HL-60/S4 treated with retinoic acid at 250 ng/mL for 4 days and 3 days (cell line): ENCODE measurements at regions not wholly inside any gene's neighbourhood (a gene's known extent, or its start where the extent isn't known, plus 50 kb on each side); places are given as distances from the start of the nearest gene placed in this dataset.

Source experiments
- in situ Hi-C: fragments of 300-500 bp; cut with MboI; formaldehyde crosslinking; loops from 2 replicates; pipeline ENCODE4 v1.7.0; 2022; ENCODE audit warnings: low sequenced_read_pairs

DNA sequence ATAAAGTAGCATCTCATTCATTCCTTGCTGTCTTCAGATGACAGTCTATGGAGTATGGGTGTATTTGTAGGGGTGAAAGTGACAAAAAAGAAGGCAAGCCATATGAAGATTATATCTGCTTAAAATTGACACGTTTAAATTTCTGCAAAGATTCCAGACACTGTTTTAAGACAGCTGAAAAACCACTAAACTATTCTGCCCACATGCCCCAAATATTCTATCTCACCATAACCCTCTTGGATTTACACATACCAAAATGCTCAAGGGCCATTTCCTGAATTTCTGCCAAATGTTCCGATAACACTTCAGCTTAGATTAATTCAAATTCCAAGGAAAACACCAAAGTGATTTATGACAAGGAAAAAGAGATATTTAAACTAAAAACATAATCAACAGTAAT, 99.9 kb upstream of the IL6 start:
- in situ Hi-C loops, result no loop called here

DNA sequence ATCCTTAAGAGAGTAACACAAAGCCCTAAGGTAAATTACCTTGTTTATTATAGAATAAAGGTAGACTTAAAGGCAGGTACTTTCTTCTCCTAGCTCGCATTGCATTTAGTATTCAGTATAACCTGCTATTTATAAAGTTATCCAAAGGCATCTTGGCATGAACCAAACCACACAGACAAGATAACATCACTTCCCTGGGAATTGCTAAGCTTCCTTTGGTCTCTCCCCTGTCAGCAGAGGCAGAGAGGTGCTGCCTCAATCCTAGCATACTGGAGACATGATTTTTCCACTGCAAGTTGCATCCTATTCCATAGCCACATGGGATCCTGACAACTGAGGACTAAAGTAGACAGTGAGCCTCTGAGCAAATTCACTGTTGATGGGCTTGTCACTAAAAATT, 101.7 kb upstream of the IL6 start:
- in situ Hi-C loops, result no loop called here

DNA sequence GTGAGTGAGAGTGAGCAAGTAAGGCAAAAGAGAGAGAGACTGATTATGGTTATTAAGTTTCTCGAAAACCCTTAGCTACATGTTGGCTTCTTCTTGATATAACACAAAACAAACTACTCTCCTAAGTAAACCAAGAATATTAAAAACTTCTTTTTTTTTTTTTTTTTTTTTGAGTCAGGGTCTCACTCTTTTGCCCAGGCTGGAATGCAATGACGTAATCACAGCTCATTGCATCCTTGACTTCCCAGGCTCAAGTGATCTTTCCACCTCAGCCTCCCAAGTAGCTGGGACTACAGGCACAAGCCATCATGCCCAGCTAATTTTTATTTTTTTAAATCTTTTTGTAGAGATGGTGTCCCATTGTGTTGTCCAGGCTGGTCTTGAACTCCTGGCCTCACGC, 102.2 kb upstream of the IL6 start:
- in situ Hi-C loops, result no loop called here

DNA sequence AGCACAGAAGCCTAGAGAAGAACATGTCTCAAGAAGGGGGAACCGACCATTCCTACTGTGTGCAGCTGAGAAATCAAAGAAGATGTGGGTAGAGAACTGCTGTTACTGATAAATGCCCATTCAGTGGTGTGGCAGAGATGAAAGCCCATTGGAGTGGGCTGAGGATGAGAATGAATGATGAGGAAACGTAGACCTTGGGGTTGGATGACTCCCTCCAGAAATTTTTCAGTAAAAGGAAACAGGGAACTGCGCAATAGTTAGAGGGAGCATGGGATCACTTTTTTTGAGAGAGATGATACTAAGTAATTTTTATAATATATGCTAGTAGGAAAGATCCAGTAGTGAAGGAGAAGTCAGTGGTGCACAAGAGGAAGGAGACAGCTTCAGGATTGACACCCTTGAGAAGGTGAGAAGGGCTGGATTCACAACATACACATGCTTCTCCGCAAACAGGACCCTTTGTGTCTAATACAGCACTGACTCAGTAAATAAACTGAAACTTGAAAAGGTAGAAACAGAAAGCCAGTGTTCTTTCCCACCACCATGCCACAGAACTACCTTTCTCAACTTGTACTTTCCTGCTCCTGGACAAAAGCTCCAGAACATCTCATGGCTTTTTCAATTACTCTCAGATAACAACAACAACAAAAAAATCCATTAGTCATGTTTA, 104.7 kb upstream of the IL6 start:
- in situ Hi-C loops, result no loop called here

DNA sequence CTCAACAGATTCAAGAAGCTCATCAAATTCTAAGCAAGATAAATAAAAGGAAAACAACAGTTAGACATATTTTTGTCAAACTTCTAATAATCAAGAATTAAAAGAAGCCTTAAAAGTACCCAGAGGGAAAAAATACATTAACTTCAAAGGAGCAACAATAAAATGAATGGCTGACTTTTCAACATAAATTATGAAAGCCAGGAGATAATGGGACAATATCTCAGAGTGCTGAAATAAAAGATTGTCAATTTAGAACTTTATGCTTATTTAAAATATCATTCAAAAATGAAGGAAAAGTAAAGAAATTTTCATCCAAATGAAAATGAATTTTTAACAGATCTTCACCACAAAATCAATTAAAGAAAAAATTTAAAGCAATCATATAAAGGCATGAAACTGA, 108.5 kb upstream of the IL6 start:
- in situ Hi-C loops, result no loop called here

DNA sequence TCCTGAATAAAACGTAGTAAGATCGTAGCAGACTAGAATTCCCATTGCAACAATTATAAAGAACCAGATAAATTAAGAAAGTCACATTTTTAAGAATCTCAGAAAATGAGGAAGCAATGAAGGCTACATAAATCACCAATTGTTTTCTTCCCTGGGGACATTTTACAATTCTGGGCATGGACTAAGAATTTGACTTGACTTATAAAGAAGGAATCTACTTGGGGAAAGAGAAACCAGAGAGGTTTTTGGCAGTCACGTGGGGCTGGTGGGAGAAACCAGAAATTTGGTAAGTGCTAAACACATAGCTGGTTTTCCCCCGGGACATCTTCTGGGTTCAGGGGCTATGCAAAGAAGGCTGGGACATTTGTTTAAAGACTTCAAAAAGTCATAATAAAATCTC, 109.8 kb upstream of the IL6 start:
- in situ Hi-C loops, result no loop called here

DNA sequence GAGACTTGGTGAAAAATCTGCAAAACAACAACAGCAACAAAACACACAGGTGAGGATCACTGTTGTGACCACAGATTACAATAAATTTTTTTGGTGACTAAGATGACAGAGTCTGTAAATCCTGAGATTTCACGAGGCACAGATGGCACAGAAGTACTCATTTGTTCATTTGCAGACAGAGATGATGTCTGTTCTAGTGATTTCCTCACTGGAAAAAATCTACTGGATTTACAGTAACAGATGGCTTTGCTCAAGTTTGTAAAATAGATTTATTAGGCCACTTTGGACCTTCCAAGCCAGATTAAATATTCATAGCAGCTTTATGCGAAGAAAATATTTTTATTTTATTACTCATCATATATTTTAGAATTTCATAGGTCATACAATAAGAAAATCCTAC, 113.5 kb upstream of the IL6 start:
- in situ Hi-C loops, result no loop called here

DNA sequence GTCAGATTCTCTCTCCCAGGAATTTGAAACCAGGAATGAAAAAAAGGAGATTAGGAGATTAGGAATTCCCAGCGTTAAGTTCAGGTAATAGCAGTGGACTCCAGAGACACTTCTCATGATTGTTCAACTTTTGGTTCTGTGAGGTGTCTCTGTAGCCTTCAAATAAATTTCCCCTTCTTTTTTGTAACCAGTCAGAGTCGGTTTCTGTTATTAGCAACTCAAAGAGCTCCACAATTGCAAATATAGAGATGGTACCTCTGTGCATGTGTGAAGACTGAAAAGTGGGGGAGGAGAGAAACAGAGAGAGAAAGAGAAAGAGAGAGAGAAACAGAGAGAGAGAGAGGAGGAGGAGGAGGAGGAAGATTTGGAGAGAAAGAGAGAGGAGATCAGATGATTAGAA, 112.8 kb upstream of the STEAP1B start:
- in situ Hi-C loops, result no loop called here

DNA sequence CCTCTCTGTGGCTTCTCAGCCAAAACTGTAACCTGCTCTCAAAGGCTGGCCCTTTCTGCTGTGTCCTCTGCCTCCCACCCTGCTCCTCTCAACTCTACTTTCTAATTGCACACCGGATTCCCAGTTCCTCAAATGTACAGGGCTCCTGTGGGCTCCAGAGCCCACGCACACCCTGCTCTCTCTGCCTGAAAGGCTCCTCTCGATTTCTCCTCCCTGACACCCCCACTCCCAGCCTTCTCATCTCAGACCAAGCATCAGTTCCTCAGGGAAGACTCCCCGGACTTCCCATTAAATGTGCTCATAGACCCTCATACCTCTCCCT, 111.7 kb upstream of the STEAP1B start:
- in situ Hi-C loops, result no loop called here

DNA sequence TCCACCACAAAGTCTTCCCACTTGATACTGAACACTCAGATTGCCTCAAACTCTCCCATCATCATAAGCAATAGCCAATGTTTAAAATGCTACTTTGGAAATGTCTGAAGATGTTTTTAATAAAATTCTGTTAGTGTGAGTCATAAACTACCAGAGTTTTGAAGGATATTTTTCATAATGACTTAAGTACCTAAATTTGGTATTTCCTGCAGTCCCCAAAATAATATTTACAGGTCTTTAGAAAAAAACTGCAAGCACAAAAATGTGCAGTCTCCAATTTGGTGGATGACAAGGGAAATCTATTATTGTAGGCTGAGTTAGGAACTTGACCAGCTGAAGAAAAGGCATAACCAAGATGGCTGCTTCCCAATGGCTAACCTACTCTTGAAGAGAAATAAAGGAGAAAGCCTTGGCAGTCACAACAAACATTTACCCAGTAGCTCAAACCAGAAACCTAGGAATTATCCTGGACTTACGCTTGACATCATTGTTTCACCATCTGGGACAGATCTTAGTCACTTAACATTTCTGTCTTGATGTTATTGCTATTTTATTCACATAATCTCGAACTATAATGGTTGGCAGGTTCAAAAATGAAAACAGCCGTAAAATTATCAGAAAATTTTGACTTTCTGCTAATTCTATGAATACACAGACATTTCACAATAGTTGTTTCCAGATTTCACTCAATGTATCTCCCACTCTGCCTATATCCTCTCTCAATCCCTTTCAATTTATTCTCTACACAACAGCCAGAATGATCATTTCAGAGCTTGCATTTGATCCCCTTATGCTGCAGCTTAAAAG, 111.2 kb upstream of the STEAP1B start:
- in situ Hi-C loops, result no loop called here

DNA sequence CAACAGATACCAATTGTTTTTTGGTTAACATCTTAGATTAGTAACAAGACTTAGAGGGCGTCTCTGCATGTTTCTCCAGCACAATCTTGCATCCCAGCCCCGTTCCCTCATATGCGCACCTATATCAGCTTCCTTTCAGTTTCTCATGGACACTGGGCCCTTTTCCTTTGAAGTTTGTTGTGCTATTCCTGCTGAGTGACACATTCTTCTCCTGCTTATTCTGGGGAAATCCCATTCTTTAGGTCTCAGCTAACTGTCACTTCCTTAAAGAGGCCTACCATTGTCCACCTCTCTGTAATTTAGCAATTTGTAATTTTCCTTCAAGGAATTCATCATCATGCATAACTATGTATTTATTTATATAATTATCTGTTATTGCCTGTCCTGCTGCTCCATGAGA, 110.3 kb upstream of the STEAP1B start:
- in situ Hi-C loops, result no loop called here

DNA sequence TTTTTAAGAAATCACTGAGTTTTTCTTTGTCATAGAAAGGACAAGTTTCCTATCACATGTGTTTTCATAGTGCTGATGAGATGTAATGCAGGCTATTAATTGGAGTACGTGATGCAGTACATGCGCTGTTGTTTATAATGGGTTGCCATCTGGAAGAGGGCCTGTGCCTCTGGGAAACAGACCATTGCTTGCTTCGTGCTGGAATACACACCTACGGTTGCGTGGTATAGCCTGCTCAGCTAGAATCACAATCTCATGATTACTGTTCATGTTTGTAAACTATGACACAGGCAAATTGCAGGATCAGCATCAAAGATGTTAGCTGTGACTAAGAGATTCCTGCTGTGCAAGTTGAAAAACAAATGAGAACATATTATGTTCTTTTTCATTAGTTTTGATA, 107.2 kb upstream of the STEAP1B start:
- in situ Hi-C loops, result no loop called here

DNA sequence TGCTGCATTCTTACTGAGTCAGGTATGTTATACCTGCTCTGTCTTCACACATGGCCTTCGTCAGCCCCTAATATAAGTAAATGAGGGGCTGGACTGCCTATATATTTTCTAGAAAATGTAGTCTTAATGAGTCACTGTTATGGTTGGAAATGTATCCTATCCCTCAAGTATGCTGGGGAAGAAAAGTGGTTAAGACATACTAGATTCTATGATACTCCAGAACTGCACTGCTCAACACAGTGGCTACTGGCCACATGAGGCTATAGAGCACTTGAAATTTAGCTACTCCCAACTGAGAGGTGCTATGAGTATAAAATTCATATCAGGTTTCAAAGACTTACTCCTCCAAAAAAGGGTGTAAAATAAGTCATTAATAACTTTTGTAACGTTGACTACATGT, 104.3 kb upstream of the STEAP1B start:
- in situ Hi-C loops, result no loop called here

DNA sequence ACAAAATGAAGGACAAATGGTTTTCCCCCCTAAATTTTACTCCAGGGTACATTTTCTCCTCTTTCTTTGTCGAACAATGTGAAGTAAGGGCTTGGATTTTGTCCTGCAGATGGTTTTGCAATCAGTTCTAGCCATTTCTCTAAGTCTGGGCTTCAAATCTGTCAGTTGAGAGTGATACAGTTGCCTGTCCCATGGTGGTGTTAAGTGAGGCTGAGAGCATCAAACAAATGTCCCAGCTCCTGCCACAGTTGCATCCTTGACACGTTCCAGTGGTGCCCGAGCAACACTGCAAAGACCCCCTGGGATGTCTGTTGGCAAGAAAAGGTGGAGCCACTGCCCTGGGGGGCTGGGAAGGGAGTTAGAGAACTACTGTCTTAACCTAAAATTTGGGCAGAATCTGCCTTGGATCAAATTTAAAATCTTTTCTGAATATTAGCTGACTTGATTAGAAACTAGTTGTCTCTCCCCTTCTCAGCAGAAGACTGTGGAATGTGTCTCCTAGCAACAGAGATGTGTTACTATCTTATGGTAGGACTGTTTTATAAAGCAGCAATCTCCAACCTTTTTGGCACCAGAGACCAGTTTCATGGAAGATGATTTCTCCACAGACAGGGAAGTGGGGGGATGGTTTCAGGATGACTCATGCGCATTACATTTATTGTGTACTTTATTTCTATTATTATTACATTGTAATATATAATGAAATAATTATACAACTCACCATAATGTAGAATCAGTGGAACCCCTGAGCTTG, 102.0 kb upstream of the STEAP1B start:
- in situ Hi-C loops, result no loop called here

DNA sequence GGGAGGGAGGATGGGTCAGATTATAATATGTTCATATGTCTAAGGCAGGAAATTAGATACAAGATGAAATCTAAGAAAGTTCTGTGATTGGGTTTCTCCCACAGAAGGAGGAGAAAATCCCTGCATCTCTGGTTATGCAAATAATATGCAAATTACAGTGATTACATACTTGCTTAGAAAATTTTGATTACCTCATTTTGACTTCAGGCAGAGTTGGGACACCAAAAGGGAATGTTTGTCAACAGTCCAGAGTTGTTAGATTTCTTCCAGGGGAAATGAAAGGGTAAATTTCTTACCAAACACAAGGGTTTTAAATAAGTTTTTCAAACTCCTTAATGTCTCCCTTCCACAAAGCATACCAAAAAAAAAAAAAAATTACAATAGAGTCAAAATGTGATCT, 101.4 kb upstream of the STEAP1B start:
- in situ Hi-C loops, result no loop called here

DNA sequence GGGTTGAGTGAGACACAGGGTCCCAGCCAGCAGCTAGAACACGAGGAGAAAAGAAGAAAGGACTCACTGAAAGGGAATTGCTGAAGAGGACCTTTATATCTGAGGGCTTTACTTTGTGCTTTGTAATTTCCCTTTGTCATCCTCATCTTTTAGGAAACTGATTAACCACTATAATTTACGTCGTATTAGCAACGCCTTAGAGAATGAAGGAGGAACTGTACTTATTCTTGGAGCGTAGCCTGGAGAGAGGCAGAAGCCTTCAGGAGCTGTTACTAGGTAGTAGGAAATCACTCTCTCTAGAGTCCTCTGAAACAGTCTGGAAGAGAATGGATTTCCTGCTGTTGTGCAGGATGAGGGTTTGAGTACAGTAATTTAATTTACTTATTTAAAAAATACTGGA, 101.0 kb upstream of the STEAP1B start:
- in situ Hi-C loops, result no loop called here

DNA sequence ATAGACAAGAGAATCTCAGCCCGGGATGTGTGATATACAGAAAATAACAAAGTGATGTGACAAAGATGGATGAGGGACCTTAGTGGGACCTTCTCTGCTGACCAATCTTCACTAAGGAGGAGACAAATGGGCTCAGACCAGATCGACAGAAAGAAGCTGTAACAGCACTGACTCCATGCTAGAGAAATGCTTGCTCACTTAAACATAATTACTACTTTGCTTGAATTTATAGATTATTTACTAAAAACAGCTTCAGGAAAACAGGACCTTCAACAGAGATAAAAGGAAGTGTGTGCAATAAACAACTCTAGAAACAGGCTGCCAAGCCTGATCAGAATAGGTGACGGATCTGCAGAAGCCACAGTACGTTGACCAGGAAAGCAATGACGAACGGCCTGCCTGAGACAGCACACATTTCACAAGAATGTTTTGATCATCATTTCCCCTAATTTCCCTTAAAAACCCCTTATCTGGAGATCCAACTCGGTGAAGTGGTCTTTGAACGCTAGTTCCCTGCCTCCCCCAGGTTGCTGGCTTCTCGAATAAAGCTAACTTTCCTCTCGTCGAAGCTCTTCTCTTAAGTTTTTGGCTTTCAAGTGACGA, 98.4 kb upstream of the STEAP1B start:
- in situ Hi-C loops, result no loop called here

DNA sequence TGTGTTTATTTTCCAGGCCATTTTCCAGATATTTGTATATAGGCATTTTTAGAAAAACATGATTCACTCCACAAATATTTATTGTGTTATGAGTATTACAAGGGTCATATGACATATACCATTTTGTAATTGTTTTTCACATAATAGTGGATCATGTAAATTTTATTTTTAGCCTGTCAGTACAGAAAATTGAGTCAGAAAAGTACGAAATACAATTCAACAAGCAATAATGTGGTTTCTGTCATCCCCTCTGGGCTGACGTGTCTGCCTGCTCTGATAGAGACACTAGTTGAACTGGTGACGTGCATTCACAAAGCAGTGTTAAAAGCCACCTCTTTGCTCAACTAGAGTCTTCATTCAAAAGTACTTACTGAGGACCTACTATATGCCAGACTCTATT, 97.9 kb upstream of the STEAP1B start:
- in situ Hi-C loops, result no loop called here

DNA sequence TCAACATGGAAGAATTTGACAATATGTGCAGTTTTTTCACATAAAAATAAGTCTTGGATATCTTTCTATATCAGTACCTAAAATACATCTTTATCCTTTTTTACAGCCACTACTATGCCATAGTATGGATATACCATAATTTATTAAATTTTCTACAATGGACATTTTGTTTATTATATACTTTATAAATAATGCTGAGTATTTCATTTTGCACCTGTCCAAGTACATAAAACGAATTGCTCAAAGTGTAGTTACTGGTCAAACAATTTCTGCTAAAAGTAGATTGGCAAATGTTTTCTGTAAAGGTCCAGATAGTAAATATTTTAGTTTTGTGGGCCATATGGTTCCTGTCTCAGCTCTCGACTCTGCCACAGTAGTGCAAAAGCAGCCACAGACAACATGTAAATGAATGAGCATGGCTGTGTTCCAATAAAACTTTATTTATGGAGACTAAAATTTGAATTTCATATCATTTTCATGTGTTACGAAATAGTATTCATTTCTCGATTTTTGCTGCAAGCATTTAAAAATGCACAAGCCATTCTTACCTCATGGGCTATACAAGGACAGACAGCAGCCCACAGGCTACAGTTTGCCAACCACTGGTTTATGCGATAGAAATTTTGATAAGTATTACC, 96.9 kb upstream of the STEAP1B start:
- in situ Hi-C loops, result no loop called here

DNA sequence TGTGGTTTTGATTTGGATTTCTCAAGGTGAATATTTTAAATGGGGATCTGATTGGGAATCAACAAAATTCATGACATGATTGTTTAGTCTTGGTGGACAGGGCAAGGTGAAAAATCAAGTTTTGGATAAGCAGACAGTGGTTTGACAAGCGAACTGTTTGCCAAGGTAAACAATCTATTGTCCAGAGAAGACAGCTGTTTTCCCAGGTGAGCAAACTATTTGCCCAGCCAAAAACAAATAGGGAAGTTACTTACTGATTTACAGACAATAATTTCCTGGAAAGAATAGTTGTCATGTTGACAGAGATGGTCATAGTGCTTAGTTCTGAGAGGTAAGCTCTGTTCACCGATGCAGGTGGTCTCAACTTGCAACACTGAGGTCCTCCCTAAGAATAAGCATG, 94.0 kb upstream of the STEAP1B start:
- in situ Hi-C loops, result no loop called here

DNA sequence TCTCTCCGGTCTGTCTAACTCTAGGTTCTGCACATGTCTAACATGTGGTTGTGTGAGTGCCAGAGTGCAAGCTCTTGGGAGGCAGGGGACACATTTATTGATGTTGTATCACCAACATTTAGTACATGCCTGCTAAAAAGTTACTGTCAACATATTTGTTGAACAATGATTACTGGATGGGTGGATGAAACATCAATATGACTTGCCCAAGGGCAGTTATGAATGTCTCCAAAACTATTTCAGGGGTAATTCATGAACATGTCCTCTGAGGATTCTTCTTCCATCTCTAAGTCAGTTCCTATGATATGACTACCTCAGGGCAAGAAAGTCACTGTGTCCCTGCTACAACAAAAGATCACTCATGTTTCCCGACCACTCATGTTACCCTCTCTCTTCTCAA, 91.3 kb upstream of the STEAP1B start:
- in situ Hi-C loops, result no loop called here
